ENCODE measurements at regions not wholly inside any gene's neighbourhood (a gene's known extent, or its start where the extent isn't known, plus 50 kb on each side); places are given as distances from the start of the nearest gene placed in this dataset.
"Not testable (repeated sequence)": the region's sequence is repeated elsewhere in the genome, so short reads cannot be mapped to it uniquely, and the experiment has no call there.

DNA sequence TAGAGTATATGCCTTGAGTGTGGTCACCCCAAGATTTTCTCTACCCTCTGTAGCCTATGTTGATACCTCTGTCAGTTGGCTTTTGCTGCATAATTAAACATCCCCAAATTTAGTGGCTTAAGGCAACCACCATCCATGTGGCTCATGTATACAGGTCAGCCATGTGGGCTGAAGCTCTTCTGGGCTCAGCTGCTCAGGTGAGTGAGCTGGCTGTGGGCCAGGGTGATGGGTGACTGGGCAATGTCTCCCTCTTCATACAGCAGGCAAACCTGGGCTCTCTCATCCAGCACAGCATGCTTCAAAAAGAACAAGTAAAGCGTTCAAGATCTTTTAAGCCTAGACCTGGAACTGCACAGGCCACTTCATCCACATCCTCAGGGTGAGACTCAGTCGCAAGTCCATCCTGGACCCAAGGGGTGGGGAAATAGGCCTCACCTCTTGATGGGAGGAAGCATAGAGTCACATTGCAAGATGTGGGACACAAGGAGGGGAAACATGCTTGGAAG, 188.2 kb upstream of the TAS2R1 start:
- Histone ChIP-seq H3K27me3 (replicated peaks in 1 of 7) (no peaks in the 10 kb centered on the region), H3K4me3 (no peak overlapping the region), H3K9me3 (no peaks in the 10 kb centered on the region), H3K36me3 (no peaks in the 10 kb centered on the region), H3K27ac (no peak overlapping the region), H3K4me1 (no peaks in the 10 kb centered on the region)
- 84 to 97% (median 87%) methylated on average over 2 of the region's 2 CpGs for WGBS, 5 donors
- intact Hi-C loops (cut with DNase I; ENCODE audit: low total_unique reads), result no loop called here
- no peak for TF ChIP-seq POLR2AphosphoS5 (IDR thresholded peaks at IDR 0.05)
- no peak for TF ChIP-seq POLR2A (IDR thresholded peaks at IDR 0.05)
- TF ChIP-seq CTCF (IDR thresholded peaks at IDR 0.05 in 8 of 11, conservative IDR thresholded peaks at IDR 0.05 in 3 of 11), result no peak
- no peak for DNase-seq

DNA sequence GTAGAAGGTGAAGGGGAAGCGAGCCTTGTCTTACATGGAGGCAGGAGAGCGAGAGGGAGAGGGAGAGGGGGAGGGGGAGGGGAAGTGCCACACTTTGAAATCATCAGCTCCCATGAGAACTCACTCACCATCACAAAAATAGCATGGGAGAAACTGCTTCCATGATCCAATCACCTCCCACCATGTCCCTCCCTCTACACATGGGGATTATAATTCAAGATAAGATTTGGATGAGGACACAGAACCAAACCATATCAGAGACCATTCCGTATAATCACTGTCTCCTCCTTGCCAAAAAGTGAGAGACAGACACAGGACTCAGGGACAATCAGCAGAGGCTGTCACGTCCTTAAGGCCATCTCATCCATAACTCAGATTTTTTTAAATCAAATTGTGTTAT, 187.7 kb upstream of the TAS2R1 start:
- DNase-seq, result no peak

DNA sequence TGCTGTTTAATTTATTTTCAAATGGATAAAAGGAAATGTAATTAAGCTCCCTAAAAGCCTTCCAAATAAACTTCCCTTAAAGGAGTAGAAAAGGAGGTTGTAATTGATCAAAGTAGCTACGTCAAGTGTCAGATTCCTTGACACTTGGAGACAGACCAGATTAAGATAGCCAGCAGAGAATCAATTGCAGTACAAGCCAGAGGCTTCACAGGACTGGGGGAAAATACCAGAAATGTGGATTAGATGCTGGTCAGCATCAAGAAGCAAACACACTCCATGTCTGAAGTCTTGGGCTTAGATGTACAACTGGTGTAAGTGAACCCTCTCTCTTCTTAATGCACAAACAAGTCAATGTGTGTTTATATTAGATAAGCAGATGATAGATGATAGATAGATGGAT, 184.9 kb upstream of the TAS2R1 start:
- no peaks in the 10 kb centered on the region for H3K27me3 ChIP-seq (replicated peaks in 1 of 7)
- no peak for DNase-seq
- intact Hi-C loops (cut with DNase I; ENCODE audit: low total_unique reads), result no loop called here
- 53 to 81% (median 66%) methylated on average over 1 of the region's 1 CpG for WGBS, 5 donors
- no peaks in the 10 kb centered on the region for H3K36me3 ChIP-seq
- peaks cover 0 to 5% (median 0%) of the 10 kb centered on the region in 8 donors for H3K9me3 ChIP-seq
- no peak for TF ChIP-seq CTCF (IDR thresholded peaks at IDR 0.05 in 8 of 11, conservative IDR thresholded peaks at IDR 0.05 in 3 of 11)
- no peak for TF ChIP-seq POLR2A (IDR thresholded peaks at IDR 0.05)
- TF ChIP-seq POLR2AphosphoS5 (IDR thresholded peaks at IDR 0.05), result no peak
- no peaks in the 10 kb centered on the region for H3K4me1 ChIP-seq
- H3K4me3 ChIP-seq, result no peak overlapping the region
- H3K27ac ChIP-seq, result no peak overlapping the region

More for the DNA sequence above, 187.7 kb upstream of the TAS2R1 start:
- Histone ChIP-seq H3K9me3 (no peaks in the 10 kb centered on the region), H3K4me1 (no peaks in the 10 kb centered on the region), H3K27me3 (replicated peaks in 1 of 7) (no peaks in the 10 kb centered on the region), H3K27ac (no peak overlapping the region), H3K36me3 (no peaks in the 10 kb centered on the region), H3K4me3 (no peak overlapping the region)
- 59 to 75% (median 69%) methylated on average over 4 of the region's 4 CpGs for WGBS, 5 donors
- TF ChIP-seq POLR2AphosphoS5 (IDR thresholded peaks at IDR 0.05), result no peak
- intact Hi-C loops (cut with DNase I; ENCODE audit: low total_unique reads), result no loop called here

DNA sequence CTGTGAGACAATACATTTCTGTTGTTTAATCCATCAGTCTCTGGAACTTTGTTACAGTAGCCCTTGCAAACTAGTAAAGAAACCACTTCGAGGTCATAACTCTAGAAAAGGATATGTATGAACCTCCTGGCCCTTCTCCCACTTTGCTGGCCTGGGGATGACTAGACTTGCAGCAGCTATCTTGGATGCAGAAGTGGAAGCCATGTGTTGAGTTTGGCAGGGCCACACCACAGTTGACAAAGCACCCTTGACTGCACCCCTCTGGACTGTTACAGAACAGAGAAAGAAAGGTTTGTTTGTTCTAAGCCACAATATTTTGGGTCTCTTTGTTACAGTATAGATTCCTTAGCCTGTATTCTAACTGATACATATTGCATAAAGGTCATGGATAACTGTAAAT, 183.2 kb upstream of the TAS2R1 start:
- Histone ChIP-seq H3K4me1 (no peaks in the 10 kb centered on the region), H3K9me3 (peaks cover 0 to 14% (median 3%) of the 10 kb centered on the region in 8 donors), H3K4me3 (no peak overlapping the region), H3K27ac (no peak overlapping the region), H3K27me3 (replicated peaks in 1 of 7) (no peaks in the 10 kb centered on the region), H3K36me3 (no peaks in the 10 kb centered on the region)
- DNase-seq, result no peak
- 41 to 85% (median 72%) methylated on average over 1 of the region's 1 CpG for WGBS, 5 donors
- intact Hi-C loops (cut with DNase I; ENCODE audit: low total_unique reads), result no loop called here
- no peak for TF ChIP-seq POLR2A (IDR thresholded peaks at IDR 0.05)
- TF ChIP-seq POLR2AphosphoS5 (IDR thresholded peaks at IDR 0.05), result no peak
- TF ChIP-seq CTCF (IDR thresholded peaks at IDR 0.05 in 8 of 11, conservative IDR thresholded peaks at IDR 0.05 in 3 of 11), result no peak

DNA sequence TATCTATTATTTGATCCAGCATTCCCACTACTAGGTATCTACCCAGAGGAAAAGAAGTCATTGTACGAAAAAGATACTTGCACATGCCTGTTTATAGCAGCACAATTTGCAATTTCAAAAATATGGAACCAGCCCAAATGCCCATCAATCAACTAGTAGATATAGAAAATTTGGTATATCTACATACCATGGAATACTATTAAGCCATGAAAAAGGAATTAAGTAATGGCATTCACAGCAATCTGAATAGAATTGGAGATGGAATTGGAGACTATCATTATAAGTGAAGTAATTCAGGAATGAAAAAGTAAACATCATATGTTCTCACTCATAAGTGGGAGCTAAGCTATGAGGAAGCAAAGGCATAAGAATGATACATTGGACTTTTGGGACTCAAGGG, 177.2 kb upstream of the TAS2R1 start:
- H3K4me1 ChIP-seq; H3K27ac ChIP-seq; DNase-seq; H3K27me3 ChIP-seq (replicated peaks in 1 of 7); H3K4me3 ChIP-seq; H3K36me3 ChIP-seq; intact Hi-C loops (cut with DNase I; ENCODE audit: low total_unique reads): not testable (repeated sequence)
- whole genome bisulfite sequencing, 5 donors, result 84 to 91% (median 89%) methylated on average over 1 of the region's 1 CpG
- peaks cover 0 to 70% (median 41%) of the 10 kb centered on the region in 8 donors for H3K9me3 ChIP-seq
